MM.1S (cell line): ENCODE measurements at regions not wholly inside any gene's neighbourhood (a gene's known extent, or its start where the extent isn't known, plus 50 kb on each side); places are given as distances from the start of the nearest gene placed in this dataset.

Experiments used
- EZH2 ChIP-seq: fragments of 300-600 bp; sonication (generic); optimal IDR thresholded peaks from 2 replicates; pipeline ENCODE3; 2017; ENCODE audit warnings: low read depth, mild to moderate bottlenecking, antibody characterized with exemption, low read length, mixed read lengths
- EZH2phosphoT487 ChIP-seq: fragments of 300-600 bp; sonication (generic); IDR thresholded peaks from 2 replicates; pipeline ENCODE4 v1.6.1; 2018; ENCODE audit warnings: antibody characterized with exemption, low read length
- TF ChIP-seq, protein P1 (sequence below): fragments of 300-600 bp; sonication (generic); IDR thresholded peaks from 2 replicates; pipeline ENCODE4 v1.5.1; 2016; ENCODE audit warnings: antibody characterized with exemption, low read length, mixed read lengths

GRCh38 chr7:55274156-55274555 lies 91.0 kb upstream of the LANCL2 start:
- TF ChIP-seq, protein P1, sequence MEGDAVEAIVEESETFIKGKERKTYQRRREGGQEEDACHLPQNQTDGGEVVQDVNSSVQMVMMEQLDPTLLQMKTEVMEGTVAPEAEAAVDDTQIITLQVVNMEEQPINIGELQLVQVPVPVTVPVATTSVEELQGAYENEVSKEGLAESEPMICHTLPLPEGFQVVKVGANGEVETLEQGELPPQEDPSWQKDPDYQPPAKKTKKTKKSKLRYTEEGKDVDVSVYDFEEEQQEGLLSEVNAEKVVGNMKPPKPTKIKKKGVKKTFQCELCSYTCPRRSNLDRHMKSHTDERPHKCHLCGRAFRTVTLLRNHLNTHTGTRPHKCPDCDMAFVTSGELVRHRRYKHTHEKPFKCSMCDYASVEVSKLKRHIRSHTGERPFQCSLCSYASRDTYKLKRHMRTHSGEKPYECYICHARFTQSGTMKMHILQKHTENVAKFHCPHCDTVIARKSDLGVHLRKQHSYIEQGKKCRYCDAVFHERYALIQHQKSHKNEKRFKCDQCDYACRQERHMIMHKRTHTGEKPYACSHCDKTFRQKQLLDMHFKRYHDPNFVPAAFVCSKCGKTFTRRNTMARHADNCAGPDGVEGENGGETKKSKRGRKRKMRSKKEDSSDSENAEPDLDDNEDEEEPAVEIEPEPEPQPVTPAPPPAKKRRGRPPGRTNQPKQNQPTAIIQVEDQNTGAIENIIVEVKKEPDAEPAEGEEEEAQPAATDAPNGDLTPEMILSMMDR: no peak
- TF ChIP-seq EZH2 (no peak), EZH2phosphoT487 (no peak)
